ENCODE measurements at regions not wholly inside any gene's neighbourhood (a gene's known extent, or its start where the extent isn't known, plus 50 kb on each side); places are given as distances from the start of the nearest gene placed in this dataset.

GRCh38 chr16:86091976-86092375 lies 193.0 kb downstream of the IRF8 start:
- TF ChIP-seq, protein P1, sequence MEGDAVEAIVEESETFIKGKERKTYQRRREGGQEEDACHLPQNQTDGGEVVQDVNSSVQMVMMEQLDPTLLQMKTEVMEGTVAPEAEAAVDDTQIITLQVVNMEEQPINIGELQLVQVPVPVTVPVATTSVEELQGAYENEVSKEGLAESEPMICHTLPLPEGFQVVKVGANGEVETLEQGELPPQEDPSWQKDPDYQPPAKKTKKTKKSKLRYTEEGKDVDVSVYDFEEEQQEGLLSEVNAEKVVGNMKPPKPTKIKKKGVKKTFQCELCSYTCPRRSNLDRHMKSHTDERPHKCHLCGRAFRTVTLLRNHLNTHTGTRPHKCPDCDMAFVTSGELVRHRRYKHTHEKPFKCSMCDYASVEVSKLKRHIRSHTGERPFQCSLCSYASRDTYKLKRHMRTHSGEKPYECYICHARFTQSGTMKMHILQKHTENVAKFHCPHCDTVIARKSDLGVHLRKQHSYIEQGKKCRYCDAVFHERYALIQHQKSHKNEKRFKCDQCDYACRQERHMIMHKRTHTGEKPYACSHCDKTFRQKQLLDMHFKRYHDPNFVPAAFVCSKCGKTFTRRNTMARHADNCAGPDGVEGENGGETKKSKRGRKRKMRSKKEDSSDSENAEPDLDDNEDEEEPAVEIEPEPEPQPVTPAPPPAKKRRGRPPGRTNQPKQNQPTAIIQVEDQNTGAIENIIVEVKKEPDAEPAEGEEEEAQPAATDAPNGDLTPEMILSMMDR (IDR thresholded peaks at IDR 0.05) = no peak
- no peak for TF ChIP-seq POLR2A (IDR thresholded peaks at IDR 0.05)

Measured in testis (tissue), 2 donors.